ENCODE measurements at regions not wholly inside any gene's neighbourhood (a gene's known extent, or its start where the extent isn't known, plus 50 kb on each side); places are given as distances from the start of the nearest gene placed in this dataset.

GRCh38 chr11:86124251-86125233 is 55.7 kb upstream of the PICALM start:
- TF ChIP-seq CTCF (IDR thresholded peaks at IDR 0.05) (no peak), POLR2A (IDR thresholded peaks at IDR 0.05) (no peak), EP300 (IDR thresholded peaks at IDR 0.05) (no peak)

Measured in ovary (tissue), 3 donors.